ENCODE measurements at regions not wholly inside any gene's neighbourhood (a gene's known extent, or its start where the extent isn't known, plus 50 kb on each side); places are given as distances from the start of the nearest gene placed in this dataset.

DNA sequence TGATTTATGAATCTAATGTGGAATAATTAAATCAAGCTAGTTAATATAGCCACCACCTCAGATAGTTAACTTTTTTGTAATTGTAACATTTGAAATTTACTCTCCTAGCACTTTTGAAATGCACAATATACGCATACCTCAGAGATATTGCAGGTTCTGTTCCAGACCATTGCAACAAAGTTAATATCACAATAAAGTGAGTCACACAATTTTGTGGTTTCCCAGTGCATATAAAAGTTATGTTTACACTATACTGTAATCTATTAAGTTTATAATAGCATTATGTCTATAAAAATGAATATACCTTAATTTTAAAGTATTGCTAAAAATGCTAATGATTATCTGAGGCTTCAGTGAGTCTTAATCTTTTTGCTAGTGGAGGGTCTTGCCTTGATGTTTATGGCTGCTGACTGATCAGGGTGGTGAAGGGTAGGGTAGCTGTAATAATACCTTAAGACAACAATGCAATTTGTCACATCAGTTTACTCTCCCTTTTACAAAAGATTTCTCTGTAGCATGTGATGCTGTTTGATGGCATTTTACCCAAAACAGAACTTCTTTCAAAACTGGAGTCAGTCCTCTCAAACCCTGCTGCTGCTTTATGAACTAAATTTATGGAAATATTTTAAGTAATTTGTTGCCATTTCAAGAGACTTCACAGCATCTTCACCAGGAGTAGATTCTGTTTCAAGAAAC, 235.1 kb upstream of the ADAMTSL1 start:
- Mint-ChIP-seq H3K9me3 (peaks cover 7% of the 10 kb centered on the region), H3K36me3 (no peaks in the 10 kb centered on the region), H3K4me3 (no peak overlapping the region), H3K27ac (no peak overlapping the region), H3K27me3 (peaks cover 24% of the 10 kb centered on the region), H3K4me1 (peaks cover 13% of the 10 kb centered on the region)
- no peak for DNase-seq

- no peak overlapping the region for H3K27ac Mint-ChIP-seq
- peaks cover 7% of the 10 kb centered on the region for H3K9me3 Mint-ChIP-seq
- no peaks in the 10 kb centered on the region for H3K36me3 Mint-ChIP-seq
- H3K27me3 Mint-ChIP-seq: peaks cover 31% of the 10 kb centered on the region
- H3K4me1 Mint-ChIP-seq: peaks cover 11% of the 10 kb centered on the region
- no peak for DNase-seq
- H3K4me3 Mint-ChIP-seq: no peak overlapping the region
Measured at GRCh38 chr9:18240213-18240612, 233.7 kb upstream of the ADAMTSL1 start.

GRCh38 chr9:18245911-18246310, 228.0 kb upstream of the ADAMTSL1 start:
- peaks cover 7% of the 10 kb centered on the region for H3K9me3 Mint-ChIP-seq
- no peaks in the 10 kb centered on the region for H3K36me3 Mint-ChIP-seq
- no peak overlapping the region for H3K4me3 Mint-ChIP-seq
- H3K27ac Mint-ChIP-seq: no peak overlapping the region
- DNase-seq: no peak
- peaks cover 20% of the 10 kb centered on the region for H3K27me3 Mint-ChIP-seq
- peaks cover 6% of the 10 kb centered on the region for H3K4me1 Mint-ChIP-seq

GRCh38 chr9:18250053-18250452, 223.9 kb upstream of the ADAMTSL1 start:
- H3K36me3 Mint-ChIP-seq: no peaks in the 10 kb centered on the region
- H3K9me3 Mint-ChIP-seq: no peaks in the 10 kb centered on the region
- H3K27me3 Mint-ChIP-seq: peaks cover 4% of the 10 kb centered on the region
- no peak overlapping the region for H3K27ac Mint-ChIP-seq
- H3K4me3 Mint-ChIP-seq: no peak overlapping the region
- H3K4me1 Mint-ChIP-seq: no peaks in the 10 kb centered on the region
- no peak for DNase-seq

- Mint-ChIP-seq H3K4me1 (no peaks in the 10 kb centered on the region), H3K36me3 (no peaks in the 10 kb centered on the region), H3K27me3 (peaks cover 14% of the 10 kb centered on the region), H3K4me3 (no peak overlapping the region), H3K9me3 (no peaks in the 10 kb centered on the region), H3K27ac (no peak overlapping the region)
- no peak for DNase-seq
Measured at GRCh38 chr9:18253950-18254349, 220.0 kb upstream of the ADAMTSL1 start.

DNA sequence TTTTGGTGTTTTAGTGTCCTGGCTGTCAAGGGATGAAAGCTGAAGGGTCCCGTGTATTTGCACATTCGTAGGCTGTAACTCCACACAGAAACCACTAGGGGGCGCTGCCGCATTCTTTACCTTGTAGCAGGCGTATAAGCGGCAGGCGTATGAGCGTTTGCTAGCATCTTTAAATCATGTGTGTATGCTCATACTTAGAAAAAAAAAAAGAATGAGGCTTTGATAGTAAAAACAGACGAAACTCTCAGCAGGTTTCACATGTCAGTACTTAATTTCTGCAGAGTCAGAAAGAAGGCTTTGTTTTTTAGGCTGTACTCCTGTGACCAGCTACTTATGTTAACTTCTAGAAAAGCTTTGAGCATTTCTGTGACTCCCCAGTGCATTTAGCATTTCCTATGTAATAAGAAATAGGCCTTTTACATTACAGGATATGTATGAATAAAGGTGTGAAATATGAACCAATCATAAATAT, 218.8 kb upstream of the ADAMTSL1 start:
- Mint-ChIP-seq H3K27ac (no peak overlapping the region), H3K27me3 (peaks cover 14% of the 10 kb centered on the region), H3K9me3 (no peaks in the 10 kb centered on the region), H3K4me1 (no peaks in the 10 kb centered on the region), H3K4me3 (no peak overlapping the region), H3K36me3 (no peaks in the 10 kb centered on the region)
- DNase-seq: peak; percentile 62

DNA sequence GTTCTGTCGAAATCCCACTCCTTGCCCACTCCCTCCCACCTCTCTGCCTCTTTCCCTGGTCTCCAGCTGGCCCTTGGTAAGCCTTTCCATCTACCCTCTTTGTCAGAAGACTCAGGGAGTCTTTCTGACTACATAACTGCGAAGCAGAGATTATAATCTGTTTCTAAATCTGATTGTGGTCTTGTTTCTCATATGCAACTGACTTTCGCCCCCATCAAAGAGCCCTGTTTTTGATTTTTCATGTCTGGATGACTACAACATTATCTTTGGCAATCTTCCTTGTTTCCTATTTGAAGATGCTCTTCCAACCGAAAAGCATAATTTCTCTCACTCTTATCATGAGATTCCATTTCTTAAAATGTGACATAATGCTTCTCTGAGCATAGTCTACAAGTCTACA, 218.2 kb upstream of the ADAMTSL1 start:
- Mint-ChIP-seq H3K27ac (no peak overlapping the region), H3K36me3 (no peaks in the 10 kb centered on the region), H3K4me1 (no peaks in the 10 kb centered on the region), H3K9me3 (no peaks in the 10 kb centered on the region), H3K27me3 (peaks cover 14% of the 10 kb centered on the region), H3K4me3 (no peak overlapping the region)
- no peak for DNase-seq

DNA sequence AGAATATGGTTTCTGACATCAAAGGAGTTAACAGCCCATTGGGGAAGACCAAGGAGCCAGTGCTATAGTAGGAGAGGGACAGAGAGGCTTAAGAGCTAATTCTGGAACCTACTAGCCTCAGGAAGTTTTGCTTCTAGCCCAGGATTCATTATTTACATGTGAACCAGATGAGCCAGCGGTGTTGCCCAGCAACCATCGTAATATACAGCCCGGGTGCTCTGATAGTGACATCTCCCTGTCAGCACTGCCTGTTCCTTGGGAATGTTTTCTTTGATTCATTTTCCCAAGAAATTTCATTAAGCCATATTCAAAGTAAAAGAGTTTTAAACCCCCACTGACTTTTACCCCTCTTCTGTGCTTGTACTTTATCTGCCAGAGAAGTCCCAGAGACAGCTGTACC, 217.4 kb upstream of the ADAMTSL1 start:
- H3K27ac Mint-ChIP-seq: no peak overlapping the region
- no peak overlapping the region for H3K4me3 Mint-ChIP-seq
- peaks cover 14% of the 10 kb centered on the region for H3K27me3 Mint-ChIP-seq
- no peak for DNase-seq
- no peaks in the 10 kb centered on the region for H3K9me3 Mint-ChIP-seq
- H3K36me3 Mint-ChIP-seq: no peaks in the 10 kb centered on the region
- H3K4me1 Mint-ChIP-seq: no peaks in the 10 kb centered on the region

- H3K9me3 Mint-ChIP-seq: no peaks in the 10 kb centered on the region
- no peaks in the 10 kb centered on the region for H3K36me3 Mint-ChIP-seq
- no peaks in the 10 kb centered on the region for H3K4me1 Mint-ChIP-seq
- H3K4me3 Mint-ChIP-seq: no peak overlapping the region
- no peak overlapping the region for H3K27ac Mint-ChIP-seq
- peaks cover 16% of the 10 kb centered on the region for H3K27me3 Mint-ChIP-seq
- DNase-seq: no peak
Measured at GRCh38 chr9:18260521-18260920, 213.4 kb upstream of the ADAMTSL1 start.

DNA sequence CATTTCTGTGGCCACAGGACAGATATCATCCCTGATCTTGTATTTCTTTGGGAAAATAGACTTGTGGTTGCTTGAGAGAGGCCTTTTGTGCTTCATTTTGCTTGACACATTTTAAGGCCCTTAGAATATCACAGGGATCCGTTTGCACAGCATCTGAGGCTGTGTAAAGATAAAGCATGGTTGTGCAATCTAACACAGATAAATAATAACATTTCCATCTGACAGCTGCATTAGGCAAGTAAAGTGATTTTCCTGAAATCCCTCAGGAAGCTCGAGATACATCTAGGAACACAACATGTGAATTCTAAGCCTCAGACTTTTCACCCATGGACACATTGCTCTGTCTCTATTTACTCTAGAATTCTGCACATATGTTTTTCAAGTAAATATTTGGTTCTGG, 212.8 kb upstream of the ADAMTSL1 start:
- peaks cover 10% of the 10 kb centered on the region for H3K27me3 Mint-ChIP-seq
- H3K4me1 Mint-ChIP-seq: no peaks in the 10 kb centered on the region
- no peak for DNase-seq
- no peak overlapping the region for H3K27ac Mint-ChIP-seq
- H3K4me3 Mint-ChIP-seq: no peak overlapping the region
- no peaks in the 10 kb centered on the region for H3K36me3 Mint-ChIP-seq
- H3K9me3 Mint-ChIP-seq: no peaks in the 10 kb centered on the region

DNA sequence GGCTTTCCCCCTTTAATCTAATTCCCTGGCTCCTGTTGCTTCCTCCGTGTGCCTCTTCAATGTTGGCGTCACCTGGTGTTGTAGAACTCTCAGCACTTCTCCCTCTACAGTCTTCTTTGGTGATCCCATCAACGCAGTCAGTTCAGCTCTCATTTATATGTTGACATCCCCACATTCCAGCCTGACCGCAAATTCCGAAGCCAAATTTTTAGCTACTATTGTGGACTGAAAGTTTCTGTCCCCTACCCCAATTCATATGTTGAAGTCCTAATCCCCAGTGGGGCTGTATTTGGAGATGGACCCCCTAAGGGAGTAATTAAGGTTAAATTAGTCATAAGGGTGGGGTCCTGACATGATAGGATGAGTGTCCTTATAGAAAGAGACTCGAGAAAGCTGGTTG, 210.6 kb upstream of the ADAMTSL1 start:
- H3K9me3 Mint-ChIP-seq: no peaks in the 10 kb centered on the region
- no peaks in the 10 kb centered on the region for H3K36me3 Mint-ChIP-seq
- no peak overlapping the region for H3K4me3 Mint-ChIP-seq
- H3K4me1 Mint-ChIP-seq: no peaks in the 10 kb centered on the region
- H3K27me3 Mint-ChIP-seq: peaks cover 7% of the 10 kb centered on the region
- no peak for DNase-seq
- no peak overlapping the region for H3K27ac Mint-ChIP-seq

- Mint-ChIP-seq H3K4me1 (no peaks in the 10 kb centered on the region), H3K27me3 (peaks cover 9% of the 10 kb centered on the region), H3K27ac (no peak overlapping the region), H3K9me3 (peaks cover 10% of the 10 kb centered on the region), H3K4me3 (no peak overlapping the region), H3K36me3 (no peaks in the 10 kb centered on the region)
- DNase-seq: no peak
Measured at GRCh38 chr9:18268381-18268780, 205.6 kb upstream of the ADAMTSL1 start.

- Mint-ChIP-seq H3K27ac (peak overlapping the region; percentile 21), H3K4me1 (no peaks in the 10 kb centered on the region), H3K36me3 (no peaks in the 10 kb centered on the region), H3K27me3 (peaks cover 5% of the 10 kb centered on the region), H3K4me3 (no peak overlapping the region), H3K9me3 (peaks cover 19% of the 10 kb centered on the region)
- no peak for DNase-seq
Measured at GRCh38 chr9:18269561-18269960, 204.4 kb upstream of the ADAMTSL1 start.

DNA sequence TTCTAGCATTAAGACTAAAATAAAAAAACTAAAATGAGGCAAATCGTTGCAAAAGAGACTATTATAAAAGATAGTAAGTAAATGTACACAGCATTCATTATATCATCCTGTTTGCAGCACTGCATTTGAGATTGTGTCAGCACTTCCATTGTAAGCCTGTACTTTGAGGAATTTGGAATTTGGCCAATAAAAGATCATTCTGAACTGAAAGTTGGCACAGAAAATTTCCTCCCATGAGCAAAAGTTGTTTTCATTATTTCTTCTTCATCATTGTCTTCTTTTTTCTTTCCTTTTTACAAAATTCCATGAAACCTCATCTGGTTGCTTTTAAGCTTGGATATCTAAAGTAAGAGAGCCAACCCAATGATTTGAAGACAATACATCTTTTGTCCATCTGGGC, 199.3 kb upstream of the ADAMTSL1 start:
- no peaks in the 10 kb centered on the region for H3K4me1 Mint-ChIP-seq
- no peak for DNase-seq
- H3K27me3 Mint-ChIP-seq: no peaks in the 10 kb centered on the region
- H3K27ac Mint-ChIP-seq: no peak overlapping the region
- H3K36me3 Mint-ChIP-seq: no peaks in the 10 kb centered on the region
- no peak overlapping the region for H3K4me3 Mint-ChIP-seq
- H3K9me3 Mint-ChIP-seq: peaks cover 29% of the 10 kb centered on the region

GRCh38 chr9:18275313-18275990, 198.5 kb upstream of the ADAMTSL1 start:
- H3K4me3 Mint-ChIP-seq: no peak overlapping the region
- DNase-seq: no peak
- H3K4me1 Mint-ChIP-seq: no peaks in the 10 kb centered on the region
- peaks cover 29% of the 10 kb centered on the region for H3K9me3 Mint-ChIP-seq
- no peaks in the 10 kb centered on the region for H3K36me3 Mint-ChIP-seq
- H3K27me3 Mint-ChIP-seq: no peaks in the 10 kb centered on the region
- no peak overlapping the region for H3K27ac Mint-ChIP-seq

- H3K4me1 Mint-ChIP-seq: no peaks in the 10 kb centered on the region
- H3K4me3 Mint-ChIP-seq: no peak overlapping the region
- peaks cover 12% of the 10 kb centered on the region for H3K9me3 Mint-ChIP-seq
- H3K27me3 Mint-ChIP-seq: peaks cover 4% of the 10 kb centered on the region
- no peak overlapping the region for H3K27ac Mint-ChIP-seq
- no peak for DNase-seq
- no peaks in the 10 kb centered on the region for H3K36me3 Mint-ChIP-seq
Measured at GRCh38 chr9:18281291-18281690, 192.7 kb upstream of the ADAMTSL1 start.

Measured in activated naive CD8-positive, alpha-beta T cell treated with anti-CD3 and anti-CD28 coated beads for 36 hours (primary cell).